CD4-positive, alpha-beta T cell treated with Interleukin-17A for 4 hours (primary cell): ENCODE measurements at regions not wholly inside any gene's neighbourhood (a gene's known extent, or its start where the extent isn't known, plus 50 kb on each side); places are given as distances from the start of the nearest gene placed in this dataset.
"Not testable (repeated sequence)": the region's sequence is repeated elsewhere in the genome, so short reads cannot be mapped to it uniquely, and the experiment has no call there.

ENCODE experiments used
- DNase-seq: peaks from one replicate; pipeline ENCODE4 v3.0.0-alpha.2; 2020; ENCODE audit warnings: mixed read lengths

- DNase-seq = no peak
These were observed 75.3 kb downstream of the UTRN start for GRCh38 chr6:144360401-144360800.

GRCh38 chr6:144361016-144361415, 75.9 kb downstream of the UTRN start:
- no peak for DNase-seq

- no peak for DNase-seq
These were observed 77.2 kb downstream of the UTRN start for GRCh38 chr6:144362042-144363018.

GRCh38 chr6:144364208-144364720, 79.1 kb downstream of the UTRN start:
- DNase-seq = no peak

- no peak for DNase-seq
These were observed 79.6 kb downstream of the UTRN start for GRCh38 chr6:144364782-144365181.

- DNase-seq = no peak
These were observed 80.1 kb downstream of the UTRN start for GRCh38 chr6:144365271-144365670.

- DNase-seq = not testable (repeated sequence)
These were observed 84.6 kb downstream of the UTRN start for GRCh38 chr6:144369696-144370095.

GRCh38 chr6:144372116-144372515, 87.0 kb downstream of the UTRN start:
- DNase-seq = no peak

- DNase-seq = no peak
These were observed 87.8 kb downstream of the UTRN start for GRCh38 chr6:144372611-144373594.

GRCh38 chr6:144374525-144374924, 89.4 kb downstream of the UTRN start:
- DNase-seq = not testable (repeated sequence)

- DNase-seq = no peak
These were observed 92.6 kb downstream of the UTRN start for GRCh38 chr6:144377586-144378210.

GRCh38 chr6:144378437-144378836, 93.3 kb downstream of the UTRN start:
- DNase-seq = no peak

GRCh38 chr6:144379356-144379755, 94.2 kb downstream of the UTRN start:
- DNase-seq = no peak

- not testable (repeated sequence) for DNase-seq
These were observed 96.4 kb downstream of the UTRN start for GRCh38 chr6:144381499-144381898.

GRCh38 chr6:144383336-144383735, 98.2 kb downstream of the UTRN start:
- DNase-seq = no peak

GRCh38 chr6:144384427-144384826, 99.3 kb downstream of the UTRN start:
- DNase-seq = no peak

GRCh38 chr6:144389474-144389873, 104.3 kb downstream of the UTRN start:
- DNase-seq = not testable (repeated sequence)

GRCh38 chr6:144390202-144390601, 105.1 kb downstream of the UTRN start:
- DNase-seq = no peak

GRCh38 chr6:144390886-144391285, 105.8 kb downstream of the UTRN start:
- no peak for DNase-seq

GRCh38 chr6:144392536-144392935, 107.4 kb downstream of the UTRN start:
- no peak for DNase-seq

- DNase-seq = no peak
These were observed 109.1 kb downstream of the UTRN start for GRCh38 chr6:144394210-144394609.

- no peak for DNase-seq
These were observed 109.9 kb downstream of the UTRN start for GRCh38 chr6:144395014-144395413.

- DNase-seq = no peak
These were observed 110.7 kb downstream of the UTRN start for GRCh38 chr6:144395826-144396225.
